ENCODE measurements at regions not wholly inside any gene's neighbourhood (a gene's known extent, or its start where the extent isn't known, plus 50 kb on each side); places are given as distances from the start of the nearest gene placed in this dataset.

DNA sequence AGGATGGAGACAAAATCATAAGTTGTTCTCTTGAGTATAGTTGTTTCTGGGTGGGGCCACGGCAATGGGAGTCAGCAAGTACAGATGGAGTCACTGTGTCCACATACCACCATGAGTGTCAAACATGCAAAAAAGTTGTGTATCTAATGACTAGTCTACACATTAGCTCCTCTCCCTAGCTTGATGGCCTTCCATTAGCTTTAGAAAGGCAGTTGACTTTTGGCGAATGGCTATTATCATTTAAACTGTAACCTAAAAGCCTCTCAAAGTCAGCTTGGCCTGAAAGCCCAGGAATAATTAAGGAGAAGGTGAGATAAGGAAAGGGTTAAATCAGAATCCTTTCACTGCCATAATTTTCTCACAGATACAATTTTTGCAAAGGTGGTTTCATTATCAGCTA lies 95.5 kb upstream of the MEOX2 start:
- TF ChIP-seq CTCF (conservative IDR thresholded peaks at IDR 0.05 in 1 of 2, IDR thresholded peaks at IDR 0.05 in 1 of 2; ENCODE audit: extremely low read depth in 1 of 2, insufficient read depth in 1 of 2, low read depth in 1 of 2, low read length in 2 of 2): no peak
- no peak for TF ChIP-seq EZH2 (IDR thresholded peaks at IDR 0.05; ENCODE audit: borderline replicate concordance, low read length)
